ENCODE measurements at regions not wholly inside any gene's neighbourhood (a gene's known extent, or its start where the extent isn't known, plus 50 kb on each side); places are given as distances from the start of the nearest gene placed in this dataset.
A peak's percentile ranks its signal among the peaks of the same experiment; 100 is the strongest.

DNA sequence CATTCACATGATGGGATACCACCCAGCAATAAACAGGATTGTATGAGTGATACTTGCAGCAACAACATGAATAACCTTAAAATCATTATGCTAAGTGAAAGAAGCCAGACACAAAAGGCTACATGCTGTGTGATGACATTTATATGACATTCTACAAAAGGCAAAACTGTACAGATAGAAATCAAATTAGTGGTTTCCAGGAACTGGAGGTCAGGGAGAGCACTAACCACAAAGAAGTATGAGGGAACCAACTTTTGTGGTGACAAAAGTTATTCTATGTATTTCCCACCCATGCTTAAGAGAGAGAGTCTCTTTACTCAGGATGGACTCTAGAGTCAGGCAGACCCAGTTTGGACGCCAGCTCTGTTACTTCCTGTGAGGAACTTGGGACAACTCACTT lies 364.5 kb upstream of the DAB1 start:
- TF ChIP-seq CTCF (IDR thresholded peaks at IDR 0.05), result no peak
- Mint-ChIP-seq H3K27me3 (ENCODE audit: low read depth, poor library complexity) (peaks cover 7% of the 10 kb centered on the region), H3K4me1 (peaks cover 12% of the 10 kb centered on the region), H3K4me3 (no peak overlapping the region), H3K36me3 (ENCODE audit: low read depth) (no peaks in the 10 kb centered on the region), H3K27ac (peak overlapping the region; percentile 23), H3K9me3 (no peaks in the 10 kb centered on the region)
- no peak for DNase-seq

DNA sequence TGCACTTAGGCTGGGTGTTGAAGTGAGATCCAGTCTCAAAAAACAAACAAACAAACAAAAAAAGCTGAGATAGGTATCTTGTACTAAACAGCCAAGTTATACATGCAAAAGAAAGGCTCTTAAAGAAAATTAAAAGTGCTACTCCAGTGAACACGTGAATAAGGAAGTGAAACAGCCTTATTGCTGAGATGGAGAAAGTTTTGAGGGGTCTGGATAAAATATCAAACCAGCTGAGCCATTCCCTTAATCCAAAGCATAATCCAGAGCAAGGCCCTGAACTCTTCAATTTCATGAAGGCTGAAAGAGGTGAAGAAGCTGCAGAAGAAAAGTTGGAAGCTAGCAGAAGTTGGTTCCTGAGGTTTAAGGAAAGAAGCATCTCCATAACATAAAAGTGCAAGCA lies 360.5 kb upstream of the DAB1 start:
- Mint-ChIP-seq H3K9me3 (no peaks in the 10 kb centered on the region), H3K27me3 (ENCODE audit: low read depth, poor library complexity) (peaks cover 5% of the 10 kb centered on the region), H3K4me1 (peaks cover 12% of the 10 kb centered on the region), H3K36me3 (ENCODE audit: low read depth) (no peaks in the 10 kb centered on the region), H3K4me3 (no peak overlapping the region), H3K27ac (no peak overlapping the region)
- TF ChIP-seq CTCF (IDR thresholded peaks at IDR 0.05), result no peak
- no peak for DNase-seq

DNA sequence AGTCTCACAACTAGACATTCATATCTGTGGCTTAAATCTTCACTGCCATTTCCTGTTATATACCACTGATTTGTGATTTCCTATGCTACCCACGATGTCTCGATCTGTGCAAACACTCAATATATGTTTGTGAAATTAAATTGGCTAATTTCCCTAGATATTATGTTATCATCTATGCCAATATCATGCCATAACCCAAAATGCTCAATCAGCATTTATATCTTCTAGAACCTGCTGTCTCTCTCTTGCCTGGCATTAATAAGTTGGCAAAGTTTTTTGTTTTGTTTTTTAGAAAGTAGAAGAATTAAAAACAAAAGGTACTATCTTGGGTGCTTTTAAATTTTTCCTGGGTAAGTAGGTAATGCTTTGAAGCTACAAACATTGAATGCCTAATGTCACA lies 358.5 kb upstream of the DAB1 start:
- Mint-ChIP-seq H3K27ac (no peak overlapping the region), H3K4me3 (no peak overlapping the region), H3K36me3 (ENCODE audit: low read depth) (no peaks in the 10 kb centered on the region), H3K27me3 (ENCODE audit: low read depth, poor library complexity) (peaks cover 9% of the 10 kb centered on the region), H3K4me1 (no peaks in the 10 kb centered on the region), H3K9me3 (no peaks in the 10 kb centered on the region)
- DNase-seq, result no peak
- no peak for TF ChIP-seq CTCF (IDR thresholded peaks at IDR 0.05)

DNA sequence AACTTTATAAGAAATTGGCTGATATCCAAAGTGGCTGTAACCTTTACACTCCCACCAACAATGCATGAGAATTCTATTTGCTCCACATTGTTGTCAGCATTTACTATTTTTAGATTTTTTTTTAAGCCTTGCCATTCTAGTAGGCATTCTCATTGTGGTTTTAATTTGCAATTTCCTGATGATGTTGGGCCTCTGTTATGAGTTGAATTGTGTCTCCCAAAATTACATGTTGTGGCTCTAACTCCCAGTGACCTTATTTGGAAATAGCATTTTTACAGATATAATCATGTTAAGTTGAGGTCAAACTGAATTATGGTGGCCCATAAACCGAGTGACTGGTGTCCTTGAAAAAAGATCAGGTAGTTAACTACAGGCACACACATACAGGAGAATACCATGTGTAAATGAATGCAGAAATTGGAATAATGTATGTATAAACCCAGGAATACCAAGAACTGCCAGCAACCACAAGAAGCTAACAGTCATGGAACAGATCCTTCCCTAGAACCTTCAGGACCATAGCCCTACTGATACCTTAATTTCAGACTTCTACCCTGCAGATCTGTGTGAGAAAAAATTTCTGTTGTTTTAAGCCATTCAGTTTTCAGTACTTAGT lies 348.8 kb upstream of the DAB1 start:
- no peak for DNase-seq
- Mint-ChIP-seq H3K36me3 (ENCODE audit: low read depth) (no peaks in the 10 kb centered on the region), H3K27ac (no peak overlapping the region), H3K4me3 (no peak overlapping the region), H3K4me1 (no peaks in the 10 kb centered on the region), H3K9me3 (no peaks in the 10 kb centered on the region), H3K27me3 (ENCODE audit: low read depth, poor library complexity) (peaks cover 6% of the 10 kb centered on the region)
- no peak for TF ChIP-seq CTCF (IDR thresholded peaks at IDR 0.05)

- no peaks in the 10 kb centered on the region for H3K36me3 Mint-ChIP-seq (ENCODE audit: low read depth)
- no peak for DNase-seq
- H3K4me3 Mint-ChIP-seq, result no peak overlapping the region
- H3K4me1 Mint-ChIP-seq, result no peaks in the 10 kb centered on the region
- H3K9me3 Mint-ChIP-seq, result no peaks in the 10 kb centered on the region
- H3K27ac Mint-ChIP-seq, result no peak overlapping the region
- peak; percentile 45 for TF ChIP-seq CTCF (IDR thresholded peaks at IDR 0.05)
- peaks cover 6% of the 10 kb centered on the region for H3K27me3 Mint-ChIP-seq (ENCODE audit: low read depth, poor library complexity)
Observed at GRCh38 chr1:57770772-57771171, 346.9 kb upstream of the DAB1 start.

- Mint-ChIP-seq H3K4me3 (no peak overlapping the region), H3K36me3 (ENCODE audit: low read depth) (no peaks in the 10 kb centered on the region), H3K4me1 (no peaks in the 10 kb centered on the region), H3K27me3 (ENCODE audit: low read depth, poor library complexity) (peaks cover 6% of the 10 kb centered on the region), H3K27ac (no peak overlapping the region), H3K9me3 (no peaks in the 10 kb centered on the region)
- no peak for DNase-seq
- TF ChIP-seq CTCF (IDR thresholded peaks at IDR 0.05), result no peak
Observed at GRCh38 chr1:57770236-57770635, 346.4 kb upstream of the DAB1 start.

Data from nephron progenitor cell (in vitro differentiated cells).